ENCODE measurements at regions not wholly inside any gene's neighbourhood (a gene's known extent, or its start where the extent isn't known, plus 50 kb on each side); places are given as distances from the start of the nearest gene placed in this dataset.

- no peak for DNase-seq (ENCODE audit: low spot score)
- ATAC-seq, result no peak
These were observed 105.7 kb downstream of the ZNF326 start for GRCh38 chr1:90100566-90100965.

- DNase-seq (ENCODE audit: low spot score) (no peak), ATAC-seq (no peak)
These were observed 97.5 kb downstream of the ZNF326 start for GRCh38 chr1:90092441-90092840.
